ENCODE measurements at regions not wholly inside any gene's neighbourhood (a gene's known extent, or its start where the extent isn't known, plus 50 kb on each side); places are given as distances from the start of the nearest gene placed in this dataset.

DNA sequence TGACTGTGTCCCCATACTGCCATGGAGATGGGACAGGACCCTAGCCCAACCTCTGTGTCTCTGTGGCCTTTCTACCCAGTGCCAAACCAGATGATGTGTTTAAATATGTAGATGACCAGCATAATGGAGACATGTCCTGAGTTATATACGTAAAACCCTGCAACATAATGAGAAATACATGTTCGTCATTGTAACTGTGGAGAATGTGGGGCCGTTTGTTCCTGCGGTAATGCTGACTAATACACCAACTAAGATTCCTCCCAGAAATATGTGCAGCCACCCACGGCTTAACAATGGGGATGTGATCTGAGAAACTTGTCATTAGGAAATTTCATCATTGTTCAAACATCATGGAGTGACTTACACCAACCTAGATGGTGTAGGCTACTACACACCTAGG, 71.7 kb upstream of the SIM2 start:
- Histone ChIP-seq H3K36me3 (replicated peaks in 1 of 2; ENCODE audit: control insufficient read depth in 1 of 2, insufficient read depth in 2 of 2, low read length in 2 of 2) (no peaks in the 10 kb centered on the region), H2AFZ (ENCODE audit: insufficient read depth, low read depth, low read length, poor library complexity, severe bottlenecking) (no peak overlapping the region), H3K4me1 (ENCODE audit: control insufficient read depth in 1 of 2, insufficient read depth in 2 of 2, low read length in 2 of 2) (no peaks in the 10 kb centered on the region), H3K27me3 (ENCODE audit: control insufficient read depth in 2 of 2, insufficient read depth in 2 of 2, low read length in 2 of 2) (no peaks in the 10 kb centered on the region), H3K79me2 (ENCODE audit: insufficient read depth, low read length) (no peaks in the 10 kb centered on the region), H3K4me2 (replicated peaks; ENCODE audit: extremely low read depth, low read length, poor library complexity, severe bottlenecking) (no peak overlapping the region), H3K4me3 (replicated peaks in 1 of 3; ENCODE audit: low read depth in 2 of 3, low read length in 3 of 3) (no peak overlapping the region), H3K9me3 (replicated peaks in 1 of 2; ENCODE audit: control insufficient read depth in 1 of 2, insufficient read depth in 1 of 2, low read length in 2 of 2) (peaks cover 10% of the 10 kb centered on the region in 2 donors), H3K9ac (ENCODE audit: insufficient read depth, low read length, poor library complexity, severe bottlenecking) (no peak overlapping the region), H3K27ac (ENCODE audit: low read depth in 1 of 2, low read length in 2 of 2) (no peak overlapping the region), H4K20me1 (ENCODE audit: insufficient read depth, low read length) (no peaks in the 10 kb centered on the region)
- Mint-ChIP-seq H3K27me3 (ENCODE audit: low read depth in 3 of 3) (peaks cover 3 to 6% (median 6%) of the 10 kb centered on the region in 3 donors), H3K4me3 (no peak overlapping the region), H3K27ac (no peak overlapping the region), H3K4me1 (no peaks in the 10 kb centered on the region), H3K9me3 (peaks cover 0 to 16% (median 4%) of the 10 kb centered on the region in 7 donors), H3K36me3 (no peaks in the 10 kb centered on the region)
- no peak for TF ChIP-seq CTCF (IDR thresholded peaks at IDR 0.05)
- WGBS (ENCODE audit: insufficient coverage): 80% methylated on average over 1 of the region's 5 CpGs
- DNase-seq: no peak
- intact Hi-C loops (cut with micrococcal nuclease): no loop called here

DNA sequence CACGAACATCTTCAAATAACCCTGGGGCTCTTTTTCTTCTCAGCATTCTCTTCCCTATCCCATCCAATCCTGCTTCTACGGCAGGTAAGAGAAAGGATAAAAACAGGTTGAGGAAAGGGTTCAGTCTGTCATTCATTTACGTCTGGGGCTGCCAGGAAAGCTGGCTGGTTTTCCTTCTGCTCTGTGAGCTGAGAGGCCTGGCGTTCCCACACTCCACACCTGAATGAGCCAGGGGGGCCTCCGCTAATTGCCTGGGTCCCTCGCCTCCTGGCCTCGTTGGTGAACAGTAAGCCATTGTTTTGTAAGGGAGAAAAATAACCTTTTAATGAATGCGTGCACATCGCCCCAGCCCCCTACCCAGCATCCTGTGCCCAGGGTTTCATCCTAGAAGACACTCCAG, 70.8 kb upstream of the SIM2 start:
- Histone ChIP-seq H3K27ac (ENCODE audit: low read depth in 1 of 2, low read length in 2 of 2) (no peak overlapping the region), H3K4me3 (replicated peaks in 1 of 3; ENCODE audit: low read depth in 2 of 3, low read length in 3 of 3) (no peak overlapping the region), H3K79me2 (ENCODE audit: insufficient read depth, low read length) (no peaks in the 10 kb centered on the region), H3K4me1 (ENCODE audit: control insufficient read depth in 1 of 2, insufficient read depth in 2 of 2, low read length in 2 of 2) (no peaks in the 10 kb centered on the region), H3K9ac (ENCODE audit: insufficient read depth, low read length, poor library complexity, severe bottlenecking) (no peak overlapping the region), H4K20me1 (ENCODE audit: insufficient read depth, low read length) (no peaks in the 10 kb centered on the region), H3K27me3 (ENCODE audit: control insufficient read depth in 2 of 2, insufficient read depth in 2 of 2, low read length in 2 of 2) (no peaks in the 10 kb centered on the region), H3K9me3 (replicated peaks in 1 of 2; ENCODE audit: control insufficient read depth in 1 of 2, insufficient read depth in 1 of 2, low read length in 2 of 2) (peaks cover 10% of the 10 kb centered on the region in 2 donors), H3K4me2 (replicated peaks; ENCODE audit: extremely low read depth, low read length, poor library complexity, severe bottlenecking) (no peak overlapping the region), H3K36me3 (replicated peaks in 1 of 2; ENCODE audit: control insufficient read depth in 1 of 2, insufficient read depth in 2 of 2, low read length in 2 of 2) (no peaks in the 10 kb centered on the region), H2AFZ (ENCODE audit: insufficient read depth, low read depth, low read length, poor library complexity, severe bottlenecking) (no peak overlapping the region)
- Mint-ChIP-seq H3K4me3 (no peak overlapping the region), H3K27me3 (ENCODE audit: low read depth in 3 of 3) (peaks cover 3 to 8% (median 6%) of the 10 kb centered on the region in 3 donors), H3K4me1 (no peaks in the 10 kb centered on the region), H3K27ac (peak overlapping the region in 1 of 7 donors; percentile 52), H3K36me3 (no peaks in the 10 kb centered on the region), H3K9me3 (peaks cover 0 to 14% (median 4%) of the 10 kb centered on the region in 7 donors)
- no peak for DNase-seq
- intact Hi-C loops (cut with micrococcal nuclease): no loop called here
- WGBS (ENCODE audit: insufficient coverage): no CpG with 5 or more reads among the region's 9 CpGs
- TF ChIP-seq CTCF (IDR thresholded peaks at IDR 0.05): no peak

All from CD14-positive monocyte (primary cell).